ENCODE measurements at regions not wholly inside any gene's neighbourhood (a gene's known extent, or its start where the extent isn't known, plus 50 kb on each side); places are given as distances from the start of the nearest gene placed in this dataset.

DNA sequence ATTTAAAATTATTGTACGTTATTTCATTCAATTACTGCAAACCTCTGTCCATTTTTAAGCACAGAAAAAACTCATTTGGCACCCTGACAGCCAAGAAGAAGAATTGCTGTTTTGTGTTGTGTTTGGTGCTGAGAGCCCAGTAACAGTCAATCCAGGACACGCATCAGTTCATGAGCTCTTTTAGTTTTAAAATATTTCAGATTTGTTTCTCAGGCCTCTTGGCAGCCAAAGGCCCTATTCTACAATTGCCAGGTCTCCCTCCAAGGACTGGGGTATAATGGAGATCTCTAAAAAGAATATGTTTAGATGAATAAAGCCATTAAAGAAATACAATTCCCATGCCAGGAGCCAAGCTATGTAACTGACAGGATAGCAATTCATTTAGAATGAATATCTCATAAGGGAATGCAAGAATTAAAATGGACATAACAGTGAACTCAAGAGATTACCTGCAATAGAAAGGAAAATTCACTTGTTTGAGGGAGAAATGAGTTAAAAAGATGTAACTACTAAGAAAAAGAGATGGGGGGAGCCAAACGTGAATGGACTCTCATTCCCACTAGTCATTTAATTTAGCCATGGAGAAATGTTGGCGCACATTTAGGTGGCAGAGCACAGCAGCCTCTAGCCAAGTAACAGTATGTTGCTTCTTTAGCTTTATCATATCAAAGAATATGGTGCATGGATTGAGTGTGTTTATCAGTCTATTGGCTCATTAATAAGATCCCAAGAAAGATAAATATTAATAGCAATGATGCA, 140.6 kb upstream of the PELI2 start:
- Histone ChIP-seq H3K4me3 (replicated peaks in 1 of 3) (no peak overlapping the region), H3K4me1 (peaks cover 6 to 7% of the 10 kb centered on the region in 2 donors), H3K9me3 (no peaks in the 10 kb centered on the region), H3K36me3 (no peaks in the 10 kb centered on the region), H3K27ac (no peak overlapping the region), H3K27me3 (no peaks in the 10 kb centered on the region)
- TF ChIP-seq, protein P1, sequence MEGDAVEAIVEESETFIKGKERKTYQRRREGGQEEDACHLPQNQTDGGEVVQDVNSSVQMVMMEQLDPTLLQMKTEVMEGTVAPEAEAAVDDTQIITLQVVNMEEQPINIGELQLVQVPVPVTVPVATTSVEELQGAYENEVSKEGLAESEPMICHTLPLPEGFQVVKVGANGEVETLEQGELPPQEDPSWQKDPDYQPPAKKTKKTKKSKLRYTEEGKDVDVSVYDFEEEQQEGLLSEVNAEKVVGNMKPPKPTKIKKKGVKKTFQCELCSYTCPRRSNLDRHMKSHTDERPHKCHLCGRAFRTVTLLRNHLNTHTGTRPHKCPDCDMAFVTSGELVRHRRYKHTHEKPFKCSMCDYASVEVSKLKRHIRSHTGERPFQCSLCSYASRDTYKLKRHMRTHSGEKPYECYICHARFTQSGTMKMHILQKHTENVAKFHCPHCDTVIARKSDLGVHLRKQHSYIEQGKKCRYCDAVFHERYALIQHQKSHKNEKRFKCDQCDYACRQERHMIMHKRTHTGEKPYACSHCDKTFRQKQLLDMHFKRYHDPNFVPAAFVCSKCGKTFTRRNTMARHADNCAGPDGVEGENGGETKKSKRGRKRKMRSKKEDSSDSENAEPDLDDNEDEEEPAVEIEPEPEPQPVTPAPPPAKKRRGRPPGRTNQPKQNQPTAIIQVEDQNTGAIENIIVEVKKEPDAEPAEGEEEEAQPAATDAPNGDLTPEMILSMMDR (IDR thresholded peaks at IDR 0.05): no peak
- TF ChIP-seq POLR2A (IDR thresholded peaks at IDR 0.05): no peak
- intact Hi-C loops (cut with DNase I): no loop called here
- WGBS, 2 donors: 53 to 56% methylated on average over 4 of the region's 4 CpGs
- peak; percentile 20 to 31 for DNase-seq

DNA sequence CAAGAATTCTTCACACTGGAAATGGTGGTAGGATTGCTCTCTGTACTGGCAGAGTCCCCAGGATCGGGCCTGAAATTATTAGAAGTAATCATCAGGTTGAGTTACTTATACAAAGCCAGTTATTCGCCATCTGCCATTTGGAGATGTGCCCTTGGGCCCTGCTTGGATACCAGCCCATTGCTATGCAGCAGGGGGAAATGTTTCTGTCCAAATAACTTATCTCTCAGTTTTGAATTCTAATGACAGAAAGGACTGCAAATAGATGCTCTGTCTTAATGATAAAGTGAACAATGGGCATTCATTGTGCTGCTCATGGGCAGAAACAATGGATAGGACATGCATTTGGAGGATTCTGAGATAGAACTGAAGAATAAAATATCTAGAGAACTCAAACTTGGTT, 139.1 kb upstream of the PELI2 start:
- peaks cover 6 to 7% of the 10 kb centered on the region in 2 donors for H3K4me1 ChIP-seq
- TF ChIP-seq POLR2A (IDR thresholded peaks at IDR 0.05): no peak
- TF ChIP-seq, protein P1 (IDR thresholded peaks at IDR 0.05): no peak
- no peaks in the 10 kb centered on the region for H3K36me3 ChIP-seq
- no peak for DNase-seq
- H3K9me3 ChIP-seq: no peaks in the 10 kb centered on the region
- no peaks in the 10 kb centered on the region for H3K27me3 ChIP-seq
- intact Hi-C loops (cut with DNase I): no loop called here
- WGBS, 2 donors: 83 to 91% methylated on average over 2 of the region's 2 CpGs
- H3K4me3 ChIP-seq (replicated peaks in 1 of 3): no peak overlapping the region
- H3K27ac ChIP-seq: no peak overlapping the region

DNA sequence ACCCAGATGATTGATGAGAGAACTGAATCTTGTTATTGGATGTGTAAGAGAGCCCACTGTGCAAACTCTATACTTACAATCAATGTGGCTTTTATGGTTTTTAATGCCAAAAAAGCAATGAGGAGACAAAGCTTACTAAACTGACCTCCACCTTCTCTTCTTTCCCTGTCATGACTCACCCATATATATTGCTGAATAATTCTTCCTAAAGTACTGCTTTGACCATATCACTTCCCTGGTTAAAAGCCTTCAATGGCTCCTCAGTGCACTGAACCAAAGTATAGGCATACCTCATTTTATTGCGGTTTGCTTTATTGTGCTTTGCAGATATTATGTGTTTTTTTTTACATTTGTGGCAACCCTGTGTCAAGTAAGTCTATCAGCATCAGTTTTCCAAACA, 138.4 kb upstream of the PELI2 start:
- Histone ChIP-seq H3K4me3 (replicated peaks in 1 of 3) (no peak overlapping the region), H3K4me1 (peaks cover 6 to 7% of the 10 kb centered on the region in 2 donors), H3K27me3 (no peaks in the 10 kb centered on the region), H3K9me3 (no peaks in the 10 kb centered on the region), H3K36me3 (no peaks in the 10 kb centered on the region), H3K27ac (no peak overlapping the region)
- TF ChIP-seq POLR2A (IDR thresholded peaks at IDR 0.05): no peak
- TF ChIP-seq, protein P1 (IDR thresholded peaks at IDR 0.05): no peak
- no peak for DNase-seq
- 98 to 100% methylated on average over 1 of the region's 1 CpG for WGBS, 2 donors
- intact Hi-C loops (cut with DNase I): no loop called here

DNA sequence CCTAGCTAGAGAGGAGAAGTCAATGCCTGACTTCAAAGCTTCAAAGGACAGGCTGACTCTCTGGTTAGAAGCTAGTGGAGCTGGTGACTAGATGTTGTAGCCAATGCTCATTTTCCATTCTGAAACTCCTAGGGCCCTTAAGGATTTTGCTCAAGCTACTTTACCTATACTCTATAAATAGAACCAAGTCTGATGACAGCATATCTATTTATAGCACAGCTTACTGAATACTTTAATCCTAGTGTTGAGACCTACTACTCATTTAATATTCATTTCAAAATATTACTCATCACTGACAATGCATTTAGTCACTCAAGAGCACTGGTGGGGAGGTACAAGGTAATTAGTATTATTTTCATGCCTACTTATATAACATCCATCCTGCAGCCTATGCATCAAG, 137.2 kb upstream of the PELI2 start:
- no peaks in the 10 kb centered on the region for H3K9me3 ChIP-seq
- H3K27me3 ChIP-seq: no peaks in the 10 kb centered on the region
- H3K36me3 ChIP-seq: no peaks in the 10 kb centered on the region
- intact Hi-C loops (cut with DNase I): no loop called here
- TF ChIP-seq POLR2A (IDR thresholded peaks at IDR 0.05): no peak
- no peak for DNase-seq
- H3K4me1 ChIP-seq: peaks cover 6 to 7% of the 10 kb centered on the region in 2 donors
- H3K4me3 ChIP-seq (replicated peaks in 1 of 3): no peak overlapping the region
- no peak overlapping the region for H3K27ac ChIP-seq

DNA sequence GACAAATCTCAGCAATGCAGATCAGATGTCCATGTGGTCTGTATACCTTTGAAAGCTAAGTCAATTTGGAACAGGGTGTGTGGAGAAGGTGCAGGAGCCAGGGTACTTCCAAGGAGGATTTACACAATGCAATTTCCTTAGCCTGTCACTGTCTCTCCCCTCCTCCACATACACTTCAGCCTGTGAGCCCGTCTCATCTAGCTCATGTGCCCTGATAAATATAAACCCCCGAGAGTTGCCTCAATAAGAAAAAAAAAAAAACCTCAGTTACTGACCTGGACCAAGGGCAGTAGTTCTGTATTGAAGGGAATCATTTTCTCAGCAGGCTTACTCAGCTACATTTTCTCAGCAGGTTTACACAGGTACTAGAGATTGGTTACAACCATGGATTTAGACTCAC, 132.1 kb upstream of the PELI2 start:
- Histone ChIP-seq H3K27ac (no peak overlapping the region), H3K36me3 (no peaks in the 10 kb centered on the region), H3K9me3 (no peaks in the 10 kb centered on the region), H3K4me1 (no peaks in the 10 kb centered on the region), H3K27me3 (no peaks in the 10 kb centered on the region), H3K4me3 (replicated peaks in 1 of 3) (no peak overlapping the region)
- DNase-seq: no peak
- intact Hi-C loops (cut with DNase I): no loop called here
- TF ChIP-seq, protein P1 (IDR thresholded peaks at IDR 0.05): no peak
- TF ChIP-seq POLR2A (IDR thresholded peaks at IDR 0.05): no peak
- WGBS, 2 donors: 43 to 50% methylated on average over 2 of the region's 2 CpGs

Measured in thyroid gland (tissue), 4 donors.